Trophoblast cell (in vitro differentiated cells and primary cell): ENCODE measurements at regions not wholly inside any gene's neighbourhood (a gene's known extent, or its start where the extent isn't known, plus 50 kb on each side); places are given as distances from the start of the nearest gene placed in this dataset.

Source experiments
- DNase-seq, 2 donors: peaks; one replicate each; pipeline ENCODE4 v3.0.0-alpha.2; 2016
- H2AFZ ChIP-seq: 2 replicates; pipeline ENCODE4 v1.6.1; 2013; ENCODE audit warnings: low read length, moderate library complexity, mild to moderate bottlenecking; ENCODE audit not compliant: insufficient read depth, poor library complexity
- H2AK5ac ChIP-seq: 2 replicates; pipeline ENCODE4 v1.6.1; 2013; ENCODE audit warnings: mild to moderate bottlenecking, low read length
- H2BK120ac ChIP-seq: 2 replicates; pipeline ENCODE4 v1.6.1; 2013; ENCODE audit warnings: low read length, mild to moderate bottlenecking, moderate library complexity; ENCODE audit not compliant: insufficient read depth, poor library complexity
- H2BK12ac ChIP-seq: 2 replicates; pipeline ENCODE4 v1.6.1; 2013; ENCODE audit warnings: mild to moderate bottlenecking, low read length, moderate library complexity
- H2BK5ac ChIP-seq: 2 replicates; pipeline ENCODE4 v1.6.1; 2013; ENCODE audit warnings: low read length, low read depth, moderate library complexity, mild to moderate bottlenecking; ENCODE audit not compliant: poor library complexity
- H3K14ac ChIP-seq: 2 replicates; pipeline ENCODE4 v1.6.1; 2013; ENCODE audit warnings: mild to moderate bottlenecking, low read length
- H3K18ac ChIP-seq: 2 replicates; pipeline ENCODE4 v1.6.1; 2013; ENCODE audit warnings: mild to moderate bottlenecking, low read length
- H3K23ac ChIP-seq: 2 replicates; pipeline ENCODE4 v1.6.1; 2013; ENCODE audit warnings: low read length
- H3K27ac ChIP-seq: 2 replicates; pipeline ENCODE4 v1.5.1; 2013; ENCODE audit warnings: low read depth, mild to moderate bottlenecking, inconsistent platforms, low read length, moderate library complexity
- H3K27me3 ChIP-seq: 2 replicates; pipeline ENCODE4 v1.6.1; 2013; ENCODE audit warnings: inconsistent platforms, mild to moderate bottlenecking, low read length, moderate library complexity; ENCODE audit not compliant: insufficient read depth
- H3K36me3 ChIP-seq, 2 experiments: 1 replicate in 1 of 2; 2 replicates in 1 of 2; pipeline ENCODE4 v1.6.1; 2013; ENCODE audit warnings: low read length in 2 of 2, mild to moderate bottlenecking in 2 of 2, moderate library complexity in 1 of 2; ENCODE audit not compliant: insufficient read depth in 2 of 2, control insufficient read depth in 1 of 2
- H3K4ac ChIP-seq: 2 replicates; pipeline ENCODE4 v1.6.1; 2013; ENCODE audit warnings: low read depth, mild to moderate bottlenecking, low read length, moderate library complexity
- H3K4me1 ChIP-seq, 2 experiments: 1 replicate in 1 of 2; 2 replicates in 1 of 2; pipeline ENCODE4 v1.6.1; 2013; ENCODE audit warnings: low read length in 2 of 2, mild to moderate bottlenecking in 2 of 2, moderate library complexity in 1 of 2; ENCODE audit not compliant: insufficient read depth in 2 of 2, control insufficient read depth in 1 of 2
- H3K4me2 ChIP-seq: 2 replicates; pipeline ENCODE4 v1.6.1; 2013; ENCODE audit warnings: inconsistent platforms, mild to moderate bottlenecking, low read length, moderate library complexity
- H3K4me3 ChIP-seq: 2 replicates; pipeline ENCODE4 v1.5.1; 2013; ENCODE audit warnings: mild to moderate bottlenecking, low read depth, low read length, inconsistent platforms
- H3K79me1 ChIP-seq: one replicate; pipeline ENCODE4 v1.6.1; 2013; ENCODE audit warnings: low read length
- H3K79me2 ChIP-seq: 2 replicates; pipeline ENCODE4 v1.6.1; 2013; ENCODE audit warnings: low read length, mild to moderate bottlenecking; ENCODE audit not compliant: control insufficient read depth, insufficient read depth, poor library complexity
- H3K9ac ChIP-seq: 2 replicates; pipeline ENCODE4 v1.6.1; 2013; ENCODE audit warnings: mild to moderate bottlenecking, low read length
- H3K9me3 ChIP-seq: 2 replicates; pipeline ENCODE4 v1.6.1; 2013; ENCODE audit warnings: low read depth, mild to moderate bottlenecking, control low read depth, inconsistent platforms, low read length; ENCODE audit not compliant: insufficient read depth
- H4K12ac ChIP-seq: 2 replicates; pipeline ENCODE4 v1.6.1; 2013; ENCODE audit warnings: low read depth, mild to moderate bottlenecking, low read length, moderate library complexity
- H4K8ac ChIP-seq: 2 replicates; pipeline ENCODE4 v1.6.1; 2013; ENCODE audit warnings: low read depth, mild to moderate bottlenecking, low read length, moderate library complexity
- H4K91ac ChIP-seq: one replicate; pipeline ENCODE4 v1.6.1; 2013; ENCODE audit warnings: low read depth, mild to moderate bottlenecking, low read length, moderate library complexity
- WGBS: extraction: QIAGEN DNeasy Blood & Tissue Kit; methylation state at CpG from one replicate; pipeline ENCODE4 v1.1.7; 2013; ENCODE audit warnings: missing lambda C conversion rate; ENCODE audit not compliant: insufficient read length, insufficient coverage; ENCODE audit errors: extremely low coverage; 5-methylcytosine and 5-hydroxymethylcytosine counted together

DNA sequence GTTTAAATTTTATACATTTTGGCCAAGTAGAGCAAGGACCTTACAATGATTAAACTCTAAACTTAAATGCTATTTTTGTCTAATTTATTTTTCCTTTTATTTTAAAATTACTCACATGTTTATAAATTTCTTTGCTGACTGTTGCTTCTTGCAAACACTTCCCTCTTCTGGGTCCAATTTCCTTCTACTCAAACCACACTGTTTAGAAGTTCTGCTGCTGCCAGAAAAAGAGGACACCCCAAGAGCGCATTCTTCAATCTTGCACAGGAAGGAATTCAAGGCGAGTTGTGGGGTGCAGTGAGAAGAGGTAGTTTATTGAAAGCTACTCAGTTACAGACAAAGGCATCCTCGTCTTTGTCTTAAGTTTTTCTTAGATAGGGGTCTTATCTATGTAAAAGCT is 88.5 kb upstream of the NEK7 start:
- no peaks in the 10 kb centered on the region for H3K27me3 ChIP-seq
- no peak overlapping the region for H3K4ac ChIP-seq
- WGBS, result no CpG with 5 or more reads among the region's 3 CpGs
- H4K91ac ChIP-seq, result no peak overlapping the region
- no peak overlapping the region for H2AK5ac ChIP-seq
- peaks cover 0 to 2% of the 10 kb centered on the region in 2 experiments for H3K4me1 ChIP-seq
- no peak overlapping the region for H3K4me3 ChIP-seq
- H2BK12ac ChIP-seq, result no peak overlapping the region
- no peak overlapping the region for H4K12ac ChIP-seq
- no peaks in the 10 kb centered on the region for H3K9me3 ChIP-seq
- no peak overlapping the region for H2BK120ac ChIP-seq
- DNase-seq, result no peak
- H4K8ac ChIP-seq, result no peak overlapping the region
- H3K9ac ChIP-seq, result no peak overlapping the region
- no peak overlapping the region for H3K27ac ChIP-seq
- no peak overlapping the region for H2BK5ac ChIP-seq
- H3K23ac ChIP-seq, result no peak overlapping the region
- no peak overlapping the region for H3K18ac ChIP-seq
- H3K36me3 ChIP-seq, result no peaks in the 10 kb centered on the region
- no peak overlapping the region for H3K14ac ChIP-seq
- H3K79me1 ChIP-seq, result peaks cover 1% of the 10 kb centered on the region
- H2AFZ ChIP-seq, result no peak overlapping the region
- no peaks in the 10 kb centered on the region for H3K79me2 ChIP-seq
- H3K4me2 ChIP-seq, result no peak overlapping the region

DNA sequence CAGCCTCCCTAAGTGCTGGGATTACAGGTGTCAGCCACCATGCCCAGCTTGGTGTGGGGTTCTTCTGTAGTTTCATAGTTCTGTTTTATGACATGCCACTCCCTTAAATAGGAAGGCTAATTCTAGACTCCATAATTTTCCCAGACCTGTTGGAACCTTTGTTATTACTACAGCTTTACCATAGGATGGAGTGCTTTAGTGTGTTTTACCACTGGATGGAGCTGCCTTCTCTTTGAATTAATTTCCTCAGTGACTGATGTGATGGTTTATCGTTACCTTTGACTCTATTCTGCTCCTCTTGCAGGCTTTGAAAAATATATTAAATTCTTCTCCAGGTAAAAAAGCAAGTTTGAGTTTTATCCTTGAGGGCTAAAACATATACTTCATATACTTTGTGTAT is 84.6 kb upstream of the NEK7 start:
- Histone ChIP-seq H2BK5ac (no peak overlapping the region), H3K14ac (no peak overlapping the region), H4K8ac (no peak overlapping the region), H3K79me2 (no peaks in the 10 kb centered on the region), H3K4me1 (no peaks in the 10 kb centered on the region), H3K4me3 (no peak overlapping the region), H3K36me3 (no peaks in the 10 kb centered on the region), H3K27ac (no peak overlapping the region), H4K91ac (no peak overlapping the region), H3K18ac (no peak overlapping the region), H3K23ac (no peak overlapping the region), H2BK120ac (no peak overlapping the region), H2BK12ac (no peak overlapping the region), H3K4ac (no peak overlapping the region), H3K79me1 (no peaks in the 10 kb centered on the region), H3K9me3 (no peaks in the 10 kb centered on the region), H3K9ac (no peak overlapping the region), H3K4me2 (no peak overlapping the region), H2AK5ac (no peak overlapping the region), H4K12ac (no peak overlapping the region), H2AFZ (no peak overlapping the region), H3K27me3 (no peaks in the 10 kb centered on the region)
- no CpG with 5 or more reads among the region's 1 CpG for WGBS
- no peak for DNase-seq

DNA sequence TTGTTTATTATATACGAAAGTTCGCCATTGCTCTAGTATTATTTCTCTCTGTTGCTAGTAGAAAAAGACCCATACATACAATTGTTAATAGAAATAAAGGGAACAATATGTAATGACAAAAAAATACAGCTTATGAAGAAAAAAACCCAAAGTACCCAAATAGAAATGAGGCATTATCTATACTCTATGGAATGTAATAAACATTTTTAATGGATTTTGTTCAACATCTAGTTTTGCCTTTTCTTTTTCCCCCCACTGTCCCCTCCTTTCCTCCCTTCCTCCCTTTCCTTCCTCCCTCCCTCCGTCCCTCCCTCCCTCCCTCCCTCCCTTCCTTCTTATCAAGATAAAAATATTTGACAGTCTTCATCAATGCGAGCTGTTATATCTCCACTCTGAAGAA is 81.5 kb upstream of the NEK7 start:
- no peak overlapping the region for H3K14ac ChIP-seq
- no peak overlapping the region for H3K18ac ChIP-seq
- no peak overlapping the region for H4K8ac ChIP-seq
- no peaks in the 10 kb centered on the region for H3K79me1 ChIP-seq
- no peak overlapping the region for H4K91ac ChIP-seq
- H4K12ac ChIP-seq, result no peak overlapping the region
- no peak overlapping the region for H2BK5ac ChIP-seq
- H2AFZ ChIP-seq, result no peak overlapping the region
- H3K36me3 ChIP-seq, result no peaks in the 10 kb centered on the region
- H3K9me3 ChIP-seq, result no peaks in the 10 kb centered on the region
- DNase-seq, result no peak
- H2BK12ac ChIP-seq, result no peak overlapping the region
- H3K4me3 ChIP-seq, result no peak overlapping the region
- H3K23ac ChIP-seq, result no peak overlapping the region
- no peak overlapping the region for H3K4ac ChIP-seq
- no peak overlapping the region for H3K27ac ChIP-seq
- H3K4me2 ChIP-seq, result no peak overlapping the region
- no peaks in the 10 kb centered on the region for H3K79me2 ChIP-seq
- no peak overlapping the region for H3K9ac ChIP-seq
- no peaks in the 10 kb centered on the region for H3K4me1 ChIP-seq
- no peaks in the 10 kb centered on the region for H3K27me3 ChIP-seq
- no peak overlapping the region for H2BK120ac ChIP-seq
- WGBS, result no CpG with 5 or more reads among the region's 4 CpGs
- H2AK5ac ChIP-seq, result no peak overlapping the region

DNA sequence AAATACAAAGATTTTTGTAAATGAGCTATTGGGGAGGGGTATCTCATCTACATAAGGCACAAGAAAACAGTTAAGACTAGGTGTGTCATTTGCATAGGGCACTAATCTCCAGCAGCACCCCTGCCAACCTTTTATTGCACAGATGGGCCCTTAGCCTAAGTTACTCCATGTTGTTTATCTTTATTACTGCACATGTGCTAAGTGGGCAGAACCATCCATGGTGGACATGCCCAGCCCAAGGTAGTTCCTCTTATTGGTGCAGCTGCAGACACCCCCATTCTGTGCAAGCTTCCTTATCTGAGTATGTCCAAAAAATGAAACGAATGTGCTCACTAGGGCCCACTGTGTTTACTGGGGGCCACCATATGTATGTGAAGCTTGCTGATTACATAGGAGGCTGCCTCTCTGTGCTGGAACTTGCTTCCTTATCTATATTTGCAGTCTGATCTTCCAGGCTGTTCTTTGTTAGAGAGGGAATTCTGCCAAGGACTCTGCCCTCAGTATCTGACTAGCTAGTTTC is 77.3 kb upstream of the NEK7 start:
- Histone ChIP-seq H2BK12ac (no peak overlapping the region), H3K36me3 (no peaks in the 10 kb centered on the region), H4K8ac (no peak overlapping the region), H4K91ac (no peak overlapping the region), H3K9me3 (peaks cover 1% of the 10 kb centered on the region), H3K4me2 (no peak overlapping the region), H3K4ac (no peak overlapping the region), H2AK5ac (no peak overlapping the region), H2BK120ac (no peak overlapping the region), H3K79me1 (no peaks in the 10 kb centered on the region), H2AFZ (no peak overlapping the region), H4K12ac (no peak overlapping the region), H2BK5ac (no peak overlapping the region), H3K18ac (no peak overlapping the region), H3K9ac (no peak overlapping the region), H3K27me3 (no peaks in the 10 kb centered on the region), H3K4me1 (no peaks in the 10 kb centered on the region), H3K4me3 (no peak overlapping the region), H3K79me2 (no peaks in the 10 kb centered on the region), H3K27ac (no peak overlapping the region), H3K23ac (no peak overlapping the region), H3K14ac (no peak overlapping the region)
- no CpG with 5 or more reads among the region's 1 CpG for WGBS
- no peak for DNase-seq
